Sigmoid colon (tissue), 6 donors: ENCODE measurements at regions not wholly inside any gene's neighbourhood (a gene's known extent, or its start where the extent isn't known, plus 50 kb on each side); places are given as distances from the start of the nearest gene placed in this dataset.

Experiments
- DNase-seq: peaks from one replicate; pipeline ENCODE4 v3.0.0-alpha.2; 2019
- H3K27ac ChIP-seq, 4 donors: fragments of 200-600 bp; sonication (generic); one replicate each; pipeline ENCODE4 v1.5.1; 2016 to 2019; ENCODE audit warnings: mild to moderate bottlenecking in 1 of 4
- H3K27me3 ChIP-seq, 3 donors: fragments of 200-600 bp; sonication (generic); one replicate each; pipeline ENCODE4 v1.5.1; 2019; ENCODE audit warnings: mild to moderate bottlenecking in 1 of 3
- H3K36me3 ChIP-seq, 4 donors: fragments of 200-600 bp; sonication (generic); one replicate each; pipeline ENCODE4 v1.5.1; 2016 to 2019
- H3K4me1 ChIP-seq, 4 donors: fragments of 200-600 bp; sonication (generic); one replicate each; pipeline ENCODE4 v1.5.1; 2017 to 2019
- H3K4me3 ChIP-seq, 4 donors: fragments of 200-600 bp; sonication (generic); one replicate each; pipeline ENCODE4 v1.5.1; 2017 to 2019; ENCODE audit warnings: mild to moderate bottlenecking in 2 of 4, moderate library complexity in 1 of 4
- H3K9me3 ChIP-seq, 4 donors: fragments of 200-600 bp in 3 of 4; sonication (generic) in 3 of 4; one replicate each; pipeline versions ENCODE4 v1.5.1 to v1.6.1; 2013 to 2019
- EP300 ChIP-seq, 4 donors: sonication (generic); formaldehyde crosslinking; IDR thresholded peaks; one replicate each; pipeline ENCODE4 v1.6.1; 2017; ENCODE audit warnings: antibody characterized with exemption in 4 of 4
- POLR2A ChIP-seq, 2 donors: fragments of 450-650 bp; IDR thresholded peaks; one replicate each; pipeline ENCODE4 v1.6.1; 2016; ENCODE audit warnings: antibody characterized with exemption in 2 of 2, mild to moderate bottlenecking in 2 of 2, moderate library complexity in 2 of 2
- POLR2AphosphoS5 ChIP-seq, 4 donors: sonication (generic); formaldehyde crosslinking; IDR thresholded peaks; one replicate each; pipeline ENCODE4 v1.6.1; 2017; ENCODE audit warnings: antibody characterized with exemption in 4 of 4
- WGBS, 2 donors: extraction: QIAGEN DNeasy Blood & Tissue Kit; methylation state at CpG; one replicate each; pipeline ENCODE4 v1.1.7; 2013; 5-methylcytosine and 5-hydroxymethylcytosine counted together
- intact Hi-C: fragments of 100-400 bp; cut with DNase I; formaldehyde crosslinking; loops from one replicate; pipeline ENCODE4 v1.15.1; 2023
- TF ChIP-seq, protein P1 (sequence below), 4 experiments: fragments of 450-650 bp in 3 of 4; fragments of 200-600 bp in 1 of 4; IDR thresholded peaks; one replicate each; pipeline ENCODE4 v1.5.1; 2016 to 2019; ENCODE audit warnings: antibody characterized with exemption in 4 of 4, mild to moderate bottlenecking in 3 of 4, moderate library complexity in 2 of 4
- donor health status: healthy with polysubstance abuse.
- donor health status: healthy.

GRCh38 chr13:65909501-65909900 is 1320.6 kb downstream of the PCDH9 start:
- no peak overlapping the region for H3K4me3 ChIP-seq
- DNase-seq: no peak
- intact Hi-C loops: no loop called here
- no peaks in the 10 kb centered on the region for H3K9me3 ChIP-seq
- no peaks in the 10 kb centered on the region for H3K4me1 ChIP-seq
- H3K27ac ChIP-seq: no peak overlapping the region
- WGBS, 2 donors: 81 to 89% methylated on average over 1 of the region's 1 CpG
- H3K36me3 ChIP-seq: no peaks in the 10 kb centered on the region
- H3K27me3 ChIP-seq: no peaks in the 10 kb centered on the region
- no peak for TF ChIP-seq EP300 (IDR thresholded peaks at IDR 0.05)
- TF ChIP-seq POLR2AphosphoS5 (IDR thresholded peaks at IDR 0.05): no peak
- TF ChIP-seq POLR2A (IDR thresholded peaks at IDR 0.05): no peak
- TF ChIP-seq, protein P1, sequence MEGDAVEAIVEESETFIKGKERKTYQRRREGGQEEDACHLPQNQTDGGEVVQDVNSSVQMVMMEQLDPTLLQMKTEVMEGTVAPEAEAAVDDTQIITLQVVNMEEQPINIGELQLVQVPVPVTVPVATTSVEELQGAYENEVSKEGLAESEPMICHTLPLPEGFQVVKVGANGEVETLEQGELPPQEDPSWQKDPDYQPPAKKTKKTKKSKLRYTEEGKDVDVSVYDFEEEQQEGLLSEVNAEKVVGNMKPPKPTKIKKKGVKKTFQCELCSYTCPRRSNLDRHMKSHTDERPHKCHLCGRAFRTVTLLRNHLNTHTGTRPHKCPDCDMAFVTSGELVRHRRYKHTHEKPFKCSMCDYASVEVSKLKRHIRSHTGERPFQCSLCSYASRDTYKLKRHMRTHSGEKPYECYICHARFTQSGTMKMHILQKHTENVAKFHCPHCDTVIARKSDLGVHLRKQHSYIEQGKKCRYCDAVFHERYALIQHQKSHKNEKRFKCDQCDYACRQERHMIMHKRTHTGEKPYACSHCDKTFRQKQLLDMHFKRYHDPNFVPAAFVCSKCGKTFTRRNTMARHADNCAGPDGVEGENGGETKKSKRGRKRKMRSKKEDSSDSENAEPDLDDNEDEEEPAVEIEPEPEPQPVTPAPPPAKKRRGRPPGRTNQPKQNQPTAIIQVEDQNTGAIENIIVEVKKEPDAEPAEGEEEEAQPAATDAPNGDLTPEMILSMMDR (IDR thresholded peaks at IDR 0.05): no peak

GRCh38 chr13:65907666-65908525 is 1322.2 kb downstream of the PCDH9 start:
- H3K9me3 ChIP-seq: no peaks in the 10 kb centered on the region
- no peak overlapping the region for H3K27ac ChIP-seq
- H3K27me3 ChIP-seq: no peaks in the 10 kb centered on the region
- H3K4me1 ChIP-seq: no peaks in the 10 kb centered on the region
- TF ChIP-seq, protein P1 (IDR thresholded peaks at IDR 0.05): no peak
- TF ChIP-seq POLR2A (IDR thresholded peaks at IDR 0.05) (no peak), POLR2AphosphoS5 (IDR thresholded peaks at IDR 0.05) (no peak), EP300 (IDR thresholded peaks at IDR 0.05) (no peak)
- 81 to 88% methylated on average over 7 of the region's 7 CpGs for whole genome bisulfite sequencing, 2 donors
- no peak overlapping the region for H3K4me3 ChIP-seq
- H3K36me3 ChIP-seq: no peaks in the 10 kb centered on the region
- no peak for DNase-seq
- intact Hi-C loops: no loop called here

DNA sequence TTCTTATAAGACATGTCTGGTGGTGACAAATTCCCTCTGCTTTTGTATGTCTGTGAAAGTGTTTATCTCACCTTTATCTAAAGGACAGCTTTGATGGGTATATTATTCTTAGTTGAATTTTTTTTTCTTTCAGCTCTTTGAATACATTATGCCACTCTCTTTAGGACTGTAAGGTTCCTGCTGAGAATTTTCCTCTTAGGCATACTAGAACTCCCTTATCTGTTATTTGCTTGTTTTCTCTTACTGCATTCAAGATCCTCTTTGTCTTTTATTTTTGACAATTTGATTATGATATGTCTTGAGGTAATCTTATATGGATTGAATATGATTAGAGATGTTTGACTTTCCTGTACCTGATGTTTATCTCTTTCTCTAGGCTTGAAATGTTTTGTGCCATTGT is 1328.4 kb downstream of the PCDH9 start:
- DNase-seq: no peak
- intact Hi-C loops: no loop called here
- no peak overlapping the region for H3K4me3 ChIP-seq
- H3K9me3 ChIP-seq: no peaks in the 10 kb centered on the region
- no peaks in the 10 kb centered on the region for H3K4me1 ChIP-seq
- TF ChIP-seq POLR2AphosphoS5 (IDR thresholded peaks at IDR 0.05) (no peak), EP300 (IDR thresholded peaks at IDR 0.05) (no peak), POLR2A (IDR thresholded peaks at IDR 0.05) (no peak)
- TF ChIP-seq, protein P1 (IDR thresholded peaks at IDR 0.05): no peak
- H3K27ac ChIP-seq: no peak overlapping the region
- no peaks in the 10 kb centered on the region for H3K27me3 ChIP-seq
- no peaks in the 10 kb centered on the region for H3K36me3 ChIP-seq

DNA sequence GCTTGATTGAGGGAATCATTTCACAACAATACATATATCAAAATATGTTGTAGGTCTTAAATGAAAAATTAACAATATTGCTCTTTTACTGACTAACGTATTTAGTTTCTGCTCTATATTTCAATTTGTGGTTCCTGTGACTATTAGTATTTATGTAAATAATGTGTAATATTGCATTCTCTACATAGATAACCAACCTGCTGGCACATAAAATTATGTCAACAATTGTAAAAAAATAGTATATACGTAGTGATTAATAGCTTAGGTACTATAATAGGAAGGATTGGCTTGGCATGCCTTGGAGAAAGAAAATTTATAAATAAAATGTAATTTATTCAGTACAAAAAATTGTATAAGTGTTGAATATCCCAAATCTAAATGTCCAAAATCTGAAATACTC is 1336.1 kb downstream of the PCDH9 start:
- H3K4me3 ChIP-seq: no peak overlapping the region
- H3K36me3 ChIP-seq: no peaks in the 10 kb centered on the region
- H3K4me1 ChIP-seq: no peaks in the 10 kb centered on the region
- H3K27ac ChIP-seq: no peak overlapping the region
- 57 to 83% methylated on average over 2 of the region's 2 CpGs for WGBS, 2 donors
- DNase-seq: no peak
- no peaks in the 10 kb centered on the region for H3K9me3 ChIP-seq
- intact Hi-C loops: no loop called here
- TF ChIP-seq POLR2A (IDR thresholded peaks at IDR 0.05) (no peak), EP300 (IDR thresholded peaks at IDR 0.05) (no peak), POLR2AphosphoS5 (IDR thresholded peaks at IDR 0.05) (no peak)
- TF ChIP-seq, protein P1 (IDR thresholded peaks at IDR 0.05): no peak
- no peaks in the 10 kb centered on the region for H3K27me3 ChIP-seq

DNA sequence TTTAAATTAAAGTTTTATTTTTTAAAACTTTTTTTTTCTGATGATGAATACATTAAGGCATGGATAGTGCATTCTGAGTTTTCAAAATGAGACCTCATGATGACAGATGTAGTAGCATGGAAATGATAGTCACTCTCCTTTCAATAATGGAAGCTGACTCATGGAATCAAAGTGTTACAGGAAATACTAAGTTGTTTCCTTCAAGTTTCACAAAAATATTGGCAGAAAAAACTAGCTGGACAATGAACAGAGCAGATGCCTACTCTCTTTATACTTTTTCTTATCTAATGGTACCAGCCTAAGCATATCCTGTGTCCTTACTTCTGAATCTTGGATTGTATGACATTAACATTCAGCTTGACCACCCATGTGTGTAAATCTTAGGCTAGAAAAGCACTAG is 1337.3 kb downstream of the PCDH9 start:
- H3K27ac ChIP-seq: no peak overlapping the region
- H3K36me3 ChIP-seq: no peaks in the 10 kb centered on the region
- DNase-seq: no peak
- intact Hi-C loops: no loop called here
- no peaks in the 10 kb centered on the region for H3K9me3 ChIP-seq
- no peak overlapping the region for H3K4me3 ChIP-seq
- H3K27me3 ChIP-seq: no peaks in the 10 kb centered on the region
- H3K4me1 ChIP-seq: no peaks in the 10 kb centered on the region
- TF ChIP-seq, protein P1 (IDR thresholded peaks at IDR 0.05): no peak
- no peak for TF ChIP-seq POLR2A (IDR thresholded peaks at IDR 0.05)
- no peak for TF ChIP-seq EP300 (IDR thresholded peaks at IDR 0.05)
- no peak for TF ChIP-seq POLR2AphosphoS5 (IDR thresholded peaks at IDR 0.05)
